ENCODE measurements at regions not wholly inside any gene's neighbourhood (a gene's known extent, or its start where the extent isn't known, plus 50 kb on each side); places are given as distances from the start of the nearest gene placed in this dataset.
A peak's percentile ranks its signal among the peaks of the same experiment; 100 is the strongest.

DNA sequence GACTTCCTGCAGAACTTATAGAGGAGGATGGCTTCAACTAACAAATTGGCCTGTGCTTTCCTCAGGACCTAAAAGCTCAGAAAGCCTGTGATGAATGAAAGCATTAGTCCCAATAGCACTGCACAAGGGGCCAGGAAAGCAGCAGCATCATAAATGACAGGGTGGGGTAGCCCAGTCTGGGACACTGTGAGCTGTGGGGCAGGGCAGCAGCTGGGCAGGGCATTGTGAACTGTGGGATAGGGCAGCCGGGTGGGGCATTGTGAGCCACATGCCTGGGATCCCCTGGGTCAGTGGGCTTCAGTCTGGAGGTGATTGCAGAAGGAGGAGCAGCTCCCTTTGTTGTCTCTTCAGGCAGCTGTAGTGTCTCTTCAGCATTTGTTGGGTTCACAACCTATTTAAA, 1276.8 kb downstream of the UQCRFS1 start:
- POLR2A ChIA-PET, result no interaction called here
- no peak overlapping the region for H3K27ac ChIP-seq (ENCODE audit: extremely low read depth, low read depth, low read length)
- no peak for TF ChIP-seq ZNF404 (tag by site-specific recombination; IDR thresholded peaks at IDR 0.05)
- TF ChIP-seq KLF1 (tag by site-specific recombination; IDR thresholded peaks at IDR 0.05), result 0 out of 2 replicates have a peak, but pooled peaks have one; percentile 19
- H3K9me3 ChIP-seq (ENCODE audit: control insufficient read depth, insufficient read depth, low read depth, low read length), result no peaks in the 10 kb centered on the region; the same call in 1 of the 2 replicates
- no peak overlapping the region for H3K4me3 ChIP-seq (ENCODE audit: low read depth, low read length)
- CTCF ChIA-PET, result interaction anchor here (0.5 to 1.5 kb wide), 4 partner anchors 30 to 1333 kb away, joined by 3 to 4 read pairs (median 3); no protein-coding TSS in a partner anchor
- H3K36me3 ChIP-seq (ENCODE audit: control insufficient read depth in 2 of 2, insufficient read depth in 1 of 2, low read length in 2 of 2), result no peaks in the 10 kb centered on the region
- peaks cover 3% of the 10 kb centered on the region; the same call in 1 of the 2 replicates for H3K4me1 ChIP-seq (ENCODE audit: control insufficient read depth, insufficient read depth, low read length)

DNA sequence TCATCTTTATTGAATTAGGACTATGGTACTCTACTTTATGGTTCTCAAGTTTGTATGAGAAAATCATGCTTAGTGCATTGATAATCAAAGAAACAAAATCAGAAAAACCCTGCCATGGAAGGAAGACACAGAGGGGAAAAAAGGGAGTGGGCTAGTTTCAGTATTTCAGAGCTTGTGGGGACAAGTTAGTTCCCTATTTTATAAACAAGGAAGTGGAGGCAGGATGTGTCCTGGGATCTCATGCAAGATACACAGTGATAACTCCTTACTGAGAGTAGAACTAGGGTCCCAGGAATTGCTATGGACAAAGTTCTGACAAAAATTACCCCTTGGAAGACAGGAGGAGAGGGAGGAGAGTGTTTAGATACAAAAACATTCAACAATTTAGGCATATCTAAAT, 1277.3 kb downstream of the UQCRFS1 start:
- CTCF ChIA-PET, result interaction anchor here (0.7 to 1.5 kb wide), 2 partner anchors 30 to 98 kb away, joined by 3 to 4 read pairs; no protein-coding TSS in a partner anchor
- TF ChIP-seq, protein P1, sequence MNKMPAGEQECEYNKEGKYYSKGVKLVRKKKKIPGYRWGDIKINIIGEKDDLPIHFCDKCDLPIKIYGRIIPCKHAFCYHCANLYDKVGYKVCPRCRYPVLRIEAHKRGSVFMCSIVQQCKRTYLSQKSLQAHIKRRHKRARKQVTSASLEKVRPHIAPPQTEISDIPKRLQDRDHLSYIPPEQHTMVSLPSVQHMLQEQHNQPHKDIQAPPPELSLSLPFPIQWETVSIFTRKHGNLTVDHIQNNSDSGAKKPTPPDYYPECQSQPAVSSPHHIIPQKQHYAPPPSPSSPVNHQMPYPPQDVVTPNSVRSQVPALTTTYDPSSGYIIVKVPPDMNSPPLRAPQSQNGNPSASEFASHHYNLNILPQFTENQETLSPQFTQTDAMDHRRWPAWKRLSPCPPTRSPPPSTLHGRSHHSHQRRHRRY (tag by site-specific recombination; IDR thresholded peaks at IDR 0.05), result no peak
- no peak for TF ChIP-seq ZFP3 (tag by site-specific recombination; IDR thresholded peaks at IDR 0.05; ENCODE audit: low read depth)
- TF ChIP-seq, protein P2, sequence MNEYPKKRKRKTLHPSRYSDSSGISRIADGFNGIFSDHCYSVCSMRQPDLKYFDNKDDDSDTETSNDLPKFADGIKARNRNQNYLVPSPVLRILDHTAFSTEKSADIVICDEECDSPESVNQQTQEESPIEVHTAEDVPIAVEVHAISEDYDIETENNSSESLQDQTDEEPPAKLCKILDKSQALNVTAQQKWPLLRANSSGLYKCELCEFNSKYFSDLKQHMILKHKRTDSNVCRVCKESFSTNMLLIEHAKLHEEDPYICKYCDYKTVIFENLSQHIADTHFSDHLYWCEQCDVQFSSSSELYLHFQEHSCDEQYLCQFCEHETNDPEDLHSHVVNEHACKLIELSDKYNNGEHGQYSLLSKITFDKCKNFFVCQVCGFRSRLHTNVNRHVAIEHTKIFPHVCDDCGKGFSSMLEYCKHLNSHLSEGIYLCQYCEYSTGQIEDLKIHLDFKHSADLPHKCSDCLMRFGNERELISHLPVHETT (tag by site-specific recombination; IDR thresholded peaks at IDR 0.05), result no peak

DNA sequence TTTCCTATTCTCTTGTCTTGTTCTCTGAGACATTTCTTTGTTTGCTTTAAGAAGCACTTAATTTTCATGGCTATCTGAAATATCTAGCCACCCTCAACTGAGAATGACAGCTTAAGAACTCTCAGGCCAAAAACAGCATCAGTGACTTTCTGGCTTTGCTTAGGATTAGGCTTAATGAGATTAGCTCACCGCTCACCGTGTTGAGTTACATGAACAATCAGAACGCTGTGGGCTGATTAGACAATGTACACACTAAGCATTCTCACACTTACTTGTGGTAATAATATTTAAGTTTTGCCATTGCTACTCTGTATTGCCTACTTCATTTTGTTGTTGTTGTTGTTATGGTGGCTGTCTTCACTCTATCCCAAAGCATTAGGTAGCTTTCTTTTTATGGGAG, 1283.6 kb downstream of the UQCRFS1 start:
- no peaks in the 10 kb centered on the region; a peak in 1 of 3 replicates for H3K36me3 ChIP-seq (ENCODE audit: control insufficient read depth in 2 of 2, insufficient read depth in 1 of 2, low read length in 2 of 2)
- ChIA-PET CTCF (interaction anchor here (0.6 to 1.2 kb wide), 2 partner anchors 13 to 51 kb away, joined by 3 to 4 read pairs; no protein-coding TSS in a partner anchor), POLR2A (no interaction called here)
- 0 out of 2 replicates have a peak, but pooled peaks cover 5% of the 10 kb centered on the region for H3K4me1 ChIP-seq (ENCODE audit: control insufficient read depth, insufficient read depth, low read length)
- H3K27ac ChIP-seq (ENCODE audit: extremely low read depth, low read depth, low read length), result no peak overlapping the region
- no peak overlapping the region for H3K4me3 ChIP-seq (ENCODE audit: low read depth, low read length)
- TF ChIP-seq IKZF3 (tag by site-specific recombination; IDR thresholded peaks at IDR 0.05), result no peak
- TF ChIP-seq ZEB2 (tag by site-specific recombination; IDR thresholded peaks at IDR 0.05), result peak; percentile 44; the same call in 1 of the 2 replicates
- TF ChIP-seq FEZF1 (tag by site-specific recombination; IDR thresholded peaks at IDR 0.05), result peak; percentile 57; the same call in 1 of the 2 replicates
- TF ChIP-seq, protein P3, sequence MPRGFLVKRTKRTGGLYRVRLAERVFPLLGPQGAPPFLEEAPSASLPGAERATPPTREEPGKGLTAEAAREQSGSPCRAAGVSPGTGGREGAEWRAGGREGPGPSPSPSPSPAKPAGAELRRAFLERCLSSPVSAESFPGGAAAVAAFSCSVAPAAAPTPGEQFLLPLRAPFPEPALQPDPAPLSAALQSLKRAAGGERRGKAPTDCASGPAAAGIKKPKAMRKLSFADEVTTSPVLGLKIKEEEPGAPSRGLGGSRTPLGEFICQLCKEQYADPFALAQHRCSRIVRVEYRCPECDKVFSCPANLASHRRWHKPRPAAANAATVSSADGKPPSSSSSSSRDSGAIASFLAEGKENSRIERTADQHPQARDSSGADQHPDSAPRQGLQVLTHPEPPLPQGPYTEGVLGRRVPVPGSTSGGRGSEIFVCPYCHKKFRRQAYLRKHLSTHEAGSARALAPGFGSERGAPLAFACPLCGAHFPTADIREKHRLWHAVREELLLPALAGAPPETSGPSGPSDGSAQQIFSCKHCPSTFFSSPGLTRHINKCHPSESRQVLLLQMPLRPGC (tag by site-specific recombination; IDR thresholded peaks at IDR 0.05), result peak; percentile 65; the same call in 1 of the 2 replicates
- H3K9me3 ChIP-seq (ENCODE audit: control insufficient read depth, insufficient read depth, low read depth, low read length), result peaks cover 3% of the 10 kb centered on the region

More for the DNA sequence above, 1277.3 kb downstream of the UQCRFS1 start:
- H3K4me1 ChIP-seq (ENCODE audit: control insufficient read depth, insufficient read depth, low read length), result peaks cover 3% of the 10 kb centered on the region; the same call in 1 of the 2 replicates
- no peak overlapping the region for H3K27ac ChIP-seq (ENCODE audit: extremely low read depth, low read depth, low read length)
- no peaks in the 10 kb centered on the region for H3K36me3 ChIP-seq (ENCODE audit: control insufficient read depth in 2 of 2, insufficient read depth in 1 of 2, low read length in 2 of 2)
- POLR2A ChIA-PET, result no interaction called here
- H3K4me3 ChIP-seq (ENCODE audit: low read depth, low read length), result no peak overlapping the region
- H3K9me3 ChIP-seq (ENCODE audit: control insufficient read depth, insufficient read depth, low read depth, low read length), result no peaks in the 10 kb centered on the region; the same call in none of the 2 replicates

DNA sequence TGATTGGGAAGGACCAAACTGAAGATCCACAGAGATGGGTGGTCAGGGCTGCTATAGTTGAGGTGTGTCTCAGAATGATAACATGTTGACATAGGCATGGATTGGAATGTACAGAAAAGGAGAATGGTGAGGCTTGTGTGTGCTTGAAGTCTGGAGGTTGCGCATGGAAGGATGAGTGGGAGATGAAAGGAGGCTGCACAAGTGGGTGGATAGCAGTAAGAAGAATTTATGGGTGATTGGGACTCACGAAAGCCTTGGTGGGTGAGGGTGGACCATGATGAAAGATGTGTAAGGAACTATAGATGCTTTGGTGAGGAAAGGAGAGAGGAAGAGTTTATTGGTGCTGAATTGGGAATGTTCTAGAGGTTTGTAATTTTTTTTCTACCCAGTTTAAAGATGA, 1287.7 kb downstream of the UQCRFS1 start:
- Histone ChIP-seq H3K4me1 (ENCODE audit: control insufficient read depth, insufficient read depth, low read length) (peaks cover 21% of the 10 kb centered on the region), H3K9me3 (ENCODE audit: control insufficient read depth, insufficient read depth, low read depth, low read length) (peaks cover 3% of the 10 kb centered on the region), H3K27ac (ENCODE audit: extremely low read depth, low read depth, low read length) (no peak overlapping the region), H3K36me3 (ENCODE audit: control insufficient read depth in 2 of 2, insufficient read depth in 1 of 2, low read length in 2 of 2) (no peaks in the 10 kb centered on the region; a peak in 1 of 3 replicates), H3K4me3 (ENCODE audit: low read depth, low read length) (no peak overlapping the region)
- ChIA-PET POLR2A (no interaction called here), CTCF (interaction anchor here (0.6 kb wide), 1 partner anchor 22 kb away, joined by 3 read pairs; no protein-coding TSS in a partner anchor)
- no peak for TF ChIP-seq ZNF433 (tag by site-specific recombination; IDR thresholded peaks at IDR 0.05; ENCODE audit: low read depth)
- no peak for TF ChIP-seq ZNF354C (tag by site-specific recombination; IDR thresholded peaks at IDR 0.05; ENCODE audit: borderline replicate concordance, low read depth)
- TF ChIP-seq EGR2 (tag by site-specific recombination; IDR thresholded peaks at IDR 0.05; ENCODE audit: low read depth), result peak; percentile 94
- TF ChIP-seq YY2 (tag by site-specific recombination; IDR thresholded peaks at IDR 0.05), result no peak
- peak; percentile 78 for TF ChIP-seq ZFHX2 (tag by site-specific recombination; conservative IDR thresholded peaks at IDR 0.05)
- no peak for TF ChIP-seq ZNF610 (tag by site-specific recombination; IDR thresholded peaks at IDR 0.05; ENCODE audit: borderline replicate concordance)
- no peak for TF ChIP-seq GFI1B (tag by site-specific recombination; IDR thresholded peaks at IDR 0.05)
